NCI-H187 treated with DMSO at 0.1 percent for 48 hours (cell line): ENCODE measurements at regions not wholly inside any gene's neighbourhood (a gene's known extent, or its start where the extent isn't known, plus 50 kb on each side); places are given as distances from the start of the nearest gene placed in this dataset.

Experiments used
- DNase-seq: peaks from one replicate; lab custom pipeline; 2025; lab: John Stamatoyannopoulos, UW

GRCh38 chr15:95252404-95252803 is 1021.0 kb downstream of the MCTP2 start:
- DNase-seq = no peak

GRCh38 chr15:95254263-95254662 is 1022.9 kb downstream of the MCTP2 start:
- DNase-seq = no peak

DNA sequence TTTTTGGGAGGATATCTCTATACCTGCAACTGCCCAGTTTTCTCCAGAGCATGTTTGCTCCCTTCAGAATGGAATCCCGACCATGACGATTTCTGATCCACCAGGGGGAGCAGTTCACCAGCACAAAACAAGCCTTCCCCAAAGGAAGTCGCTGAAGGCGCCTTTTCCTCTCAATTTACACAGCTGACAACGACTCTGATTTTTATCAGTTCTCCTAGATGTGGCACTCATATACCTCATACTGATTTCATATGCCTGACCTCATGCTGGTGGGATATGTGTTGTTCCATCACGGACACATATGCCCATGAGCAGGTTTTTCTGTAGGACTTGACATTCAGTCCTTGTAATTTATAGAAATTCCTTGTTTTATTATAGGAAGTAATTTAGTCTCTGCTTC is 1028.2 kb downstream of the MCTP2 start:
- no peak for DNase-seq

DNA sequence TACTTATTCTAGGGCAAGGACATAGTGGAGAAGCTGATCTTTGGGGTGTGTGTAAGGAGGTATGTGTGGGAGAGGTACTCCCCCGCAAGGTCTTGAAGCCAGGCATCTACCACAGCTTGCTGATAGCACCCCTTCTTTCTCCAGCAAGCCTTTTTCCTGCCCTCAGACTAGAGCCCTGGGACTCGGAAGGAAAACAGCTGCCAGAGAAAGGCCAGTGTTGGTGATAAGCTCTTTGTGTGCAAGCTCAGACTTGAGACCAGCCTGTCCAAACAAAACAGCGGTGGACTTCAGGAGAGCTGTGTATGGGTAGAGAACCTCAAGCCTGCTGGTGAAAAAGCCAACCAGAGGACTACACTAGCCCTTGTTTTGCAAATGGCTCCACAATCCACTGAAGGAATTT is 1028.6 kb downstream of the MCTP2 start:
- no peak for DNase-seq

GRCh38 chr15:95260856-95261255 is 1029.5 kb downstream of the MCTP2 start:
- no peak for DNase-seq

GRCh38 chr15:95261546-95261945 is 1030.2 kb downstream of the MCTP2 start:
- DNase-seq = no peak

DNA sequence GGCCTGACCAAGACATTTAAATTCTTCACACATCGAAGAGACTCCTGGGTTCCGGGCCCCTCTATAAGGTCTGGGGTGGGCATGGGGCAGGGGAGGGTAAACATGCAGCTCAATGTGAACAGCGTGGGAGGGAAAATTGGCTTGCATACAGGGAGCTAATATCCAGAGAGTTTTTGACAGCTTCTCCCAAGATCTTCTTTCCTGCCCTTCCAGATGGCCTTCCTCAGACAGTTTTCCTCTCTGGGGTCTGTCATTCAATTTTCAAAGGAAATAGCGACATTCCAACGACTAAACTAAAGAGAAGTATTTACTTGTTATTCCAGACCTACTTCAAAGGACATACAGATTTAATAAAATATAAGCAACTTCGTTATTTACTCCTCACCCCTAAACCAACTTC is 1030.6 kb downstream of the MCTP2 start:
- no peak for DNase-seq

DNA sequence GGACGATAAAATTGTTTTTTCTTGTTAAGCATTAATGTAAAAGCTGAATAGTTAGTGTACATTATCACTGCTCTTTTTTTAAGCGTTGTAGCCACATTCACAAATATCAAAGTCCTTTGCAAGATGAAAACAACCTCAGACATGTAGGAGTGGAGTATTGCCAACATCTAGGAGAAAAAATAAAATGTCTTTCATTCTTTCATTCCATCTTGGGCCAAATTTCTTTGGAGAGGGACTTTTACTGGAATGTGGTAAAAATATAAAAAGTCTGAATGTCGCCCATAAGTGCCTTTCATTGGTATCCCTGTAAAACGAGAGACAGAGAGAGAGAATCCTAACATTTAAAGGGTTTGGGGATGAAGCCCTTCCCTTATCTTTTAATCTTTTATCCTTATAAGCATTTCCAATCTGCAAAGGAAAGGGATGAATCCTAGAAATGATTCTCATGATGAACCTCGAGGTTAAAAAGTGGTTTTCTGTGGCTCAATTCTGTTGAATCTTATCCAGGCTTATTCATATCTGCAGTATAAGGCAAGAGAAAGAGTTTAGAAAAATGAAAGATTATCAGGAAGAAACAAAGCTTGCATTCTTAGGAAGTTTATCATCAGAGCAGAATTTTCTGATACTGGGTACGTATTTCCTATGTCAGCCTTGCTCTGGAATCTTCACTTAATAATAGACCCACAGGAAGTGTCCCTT is 1031.7 kb downstream of the MCTP2 start:
- no peak for DNase-seq

DNA sequence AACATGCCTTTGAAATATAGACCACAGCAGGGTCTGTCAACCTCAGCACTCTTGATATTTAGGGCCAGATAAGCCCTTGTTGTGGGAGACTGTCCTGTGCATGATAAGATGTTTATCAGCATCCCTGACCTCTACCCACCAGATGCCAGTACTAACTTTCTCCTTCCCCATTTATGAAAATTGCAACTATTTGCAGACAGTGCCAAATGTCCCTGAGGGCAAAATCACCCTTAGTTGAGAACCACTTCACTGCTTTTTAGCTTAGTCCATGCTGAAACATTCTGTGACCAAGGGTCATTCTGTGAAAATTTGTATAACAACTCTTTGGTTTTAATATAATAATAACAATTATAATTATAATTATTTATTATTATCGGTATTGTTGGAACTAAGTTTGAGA is 1032.4 kb downstream of the MCTP2 start:
- no peak for DNase-seq

DNA sequence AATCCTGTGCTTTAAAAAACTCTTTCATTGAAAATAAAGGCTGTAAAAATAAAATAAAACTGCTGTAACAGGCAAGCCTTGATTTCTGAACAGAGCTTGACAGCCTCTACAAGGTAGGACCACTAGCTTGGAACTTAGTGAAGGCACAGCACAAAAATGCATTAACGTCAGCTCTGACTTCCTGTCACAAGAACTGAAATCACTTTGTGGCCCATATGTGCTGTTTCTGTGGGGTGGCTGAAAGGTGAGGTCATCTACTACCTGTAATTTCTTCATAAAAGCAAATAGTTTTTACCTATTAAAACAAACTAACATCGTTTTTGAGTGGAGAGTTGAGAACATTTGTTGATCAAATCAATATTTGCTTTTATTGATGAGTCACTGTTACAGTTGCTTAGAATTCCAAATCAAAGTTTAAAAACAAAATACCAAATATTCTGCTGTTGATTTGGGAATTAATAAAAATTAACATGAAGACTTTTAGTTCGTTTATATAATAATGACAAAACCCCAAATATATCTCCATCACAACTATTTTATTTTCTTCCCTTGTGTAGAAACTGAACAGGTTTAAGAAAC is 1034.1 kb downstream of the MCTP2 start:
- no peak for DNase-seq

- DNase-seq = no peak
Measured at GRCh38 chr15:95266451-95267061, 1035.2 kb downstream of the MCTP2 start.

DNA sequence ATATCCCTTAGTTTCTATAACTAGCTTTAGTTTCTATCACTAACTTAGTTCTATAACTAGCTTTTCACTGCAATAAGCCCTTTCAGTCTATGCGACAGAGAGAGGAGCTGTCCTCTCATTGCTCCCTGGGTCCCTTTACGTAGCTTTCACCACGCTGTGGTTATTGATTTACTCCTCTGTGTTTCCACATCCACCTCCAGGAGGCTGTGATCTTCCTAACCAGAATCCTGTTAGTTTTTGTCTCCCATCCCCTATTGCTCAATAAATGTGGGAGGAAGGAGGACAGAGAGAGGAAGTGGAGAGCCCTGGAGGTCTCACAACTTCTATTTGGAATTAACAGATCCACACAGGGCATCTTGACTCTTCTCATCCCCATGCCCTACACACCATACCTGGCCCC is 1036.1 kb downstream of the MCTP2 start:
- no peak for DNase-seq

DNA sequence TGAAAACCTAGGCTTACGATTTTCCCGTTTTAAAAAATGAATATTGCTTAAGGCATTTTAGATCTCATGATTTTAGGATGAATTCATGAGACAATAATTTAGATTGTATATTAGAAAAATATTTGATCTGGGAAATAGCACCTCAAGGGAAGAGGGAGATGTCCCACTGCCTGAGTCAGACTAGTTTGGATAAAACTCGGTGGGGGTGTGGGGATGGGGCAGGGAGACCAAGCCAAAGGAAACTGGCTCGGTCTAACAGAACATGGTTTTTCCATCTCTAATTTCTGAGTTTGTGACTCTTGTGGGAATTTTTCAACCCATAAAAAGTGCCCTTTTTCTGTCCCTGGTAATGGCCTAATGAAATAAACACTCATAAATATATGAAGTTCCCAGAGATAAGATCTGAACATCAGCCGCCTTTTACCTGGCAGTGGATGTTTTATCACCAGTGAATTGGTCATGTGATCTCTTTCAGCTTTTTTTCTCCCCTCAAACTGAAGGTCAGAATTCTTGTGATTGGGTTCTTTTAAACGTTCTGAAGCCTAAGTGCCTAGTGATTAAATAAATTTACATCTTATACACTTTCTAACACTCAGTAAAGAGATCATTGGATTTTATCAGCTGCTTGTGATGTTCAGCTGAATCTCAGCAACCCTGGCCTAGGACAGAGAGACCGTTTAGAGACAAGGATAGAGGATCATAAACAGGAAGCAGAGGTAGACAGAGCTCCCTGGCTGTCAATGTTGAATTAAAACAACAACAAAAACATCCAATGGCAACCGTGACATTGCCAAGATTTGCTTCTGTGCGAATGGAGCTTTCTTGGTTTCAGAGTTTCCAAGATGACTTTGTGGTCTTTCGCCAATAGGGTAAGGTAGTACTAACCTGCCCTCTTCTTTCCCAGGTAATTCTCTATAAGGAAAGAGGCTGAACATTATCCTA is 1038.2 kb downstream of the MCTP2 start:
- DNase-seq = no peak

DNA sequence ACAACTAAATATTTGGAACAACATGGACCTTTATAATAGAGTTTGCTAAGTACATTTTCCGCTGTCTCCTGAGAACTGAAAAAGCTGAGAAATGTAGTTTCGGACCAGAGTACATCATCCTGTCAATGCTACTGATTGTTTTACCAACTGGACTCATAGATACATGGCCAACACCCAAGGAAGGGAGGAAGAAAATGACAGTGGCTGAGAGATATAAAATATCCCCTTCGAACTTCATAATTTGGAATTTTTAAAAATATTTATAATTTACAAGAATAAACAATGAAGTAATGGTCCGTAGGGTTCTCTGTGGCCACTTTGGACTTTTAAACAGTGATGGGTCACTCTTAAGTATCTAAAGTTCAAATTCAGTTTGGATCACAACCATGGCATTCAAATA is 1042.7 kb downstream of the MCTP2 start:
- DNase-seq = no peak

DNA sequence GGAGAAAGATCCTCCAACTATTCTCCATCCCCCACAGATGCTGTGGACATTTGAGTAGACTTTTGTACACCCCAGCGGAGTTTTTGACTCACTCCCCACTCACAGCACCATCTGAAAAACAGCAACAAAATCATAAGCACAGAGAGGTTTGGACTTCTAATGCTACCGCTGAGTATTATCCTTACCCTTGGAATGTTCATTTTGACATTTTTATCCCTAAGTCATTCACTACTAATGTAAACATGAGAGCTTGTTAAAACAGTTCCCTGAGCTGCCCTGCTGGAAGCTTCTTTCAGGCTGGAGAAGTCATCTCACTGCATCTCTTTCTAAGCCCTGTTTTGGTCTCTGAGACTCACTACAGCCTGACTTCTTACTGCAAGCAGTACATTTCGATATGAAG is 1045.9 kb downstream of the MCTP2 start:
- no peak for DNase-seq

DNA sequence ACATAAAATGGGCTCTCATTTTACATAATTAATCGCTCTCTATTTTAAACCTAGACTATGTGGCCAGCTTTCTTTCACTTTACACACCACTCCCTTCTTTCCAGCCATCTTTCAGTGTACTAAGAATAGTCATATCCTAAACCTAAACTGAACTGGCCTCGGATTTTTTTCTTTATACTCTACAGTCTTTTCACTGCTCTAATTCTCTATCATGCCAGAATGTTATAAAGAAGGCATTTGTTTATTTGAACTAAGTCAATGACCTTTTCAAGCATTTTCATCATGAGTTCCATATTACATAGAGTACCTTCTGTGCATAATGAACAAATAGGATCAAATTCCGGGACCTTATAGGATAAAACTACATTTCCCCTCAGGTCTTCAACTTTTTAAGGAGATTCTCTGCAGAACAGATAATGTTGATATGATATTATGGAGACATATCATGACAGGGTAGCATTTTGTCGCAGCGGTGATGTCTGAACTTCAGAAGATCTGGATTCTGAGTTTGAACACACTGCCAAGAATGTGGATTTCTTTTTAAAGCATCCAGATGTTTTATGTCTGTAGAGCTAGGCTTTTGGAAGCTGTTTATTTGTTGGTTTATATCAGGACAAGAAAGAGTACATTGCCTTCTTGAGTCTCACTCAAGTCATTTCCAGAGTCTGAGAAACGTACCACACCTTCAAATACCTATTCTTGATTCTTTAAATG is 1047.3 kb downstream of the MCTP2 start:
- no peak for DNase-seq

GRCh38 chr15:95279277-95280019 is 1048.1 kb downstream of the MCTP2 start:
- no peak for DNase-seq

DNA sequence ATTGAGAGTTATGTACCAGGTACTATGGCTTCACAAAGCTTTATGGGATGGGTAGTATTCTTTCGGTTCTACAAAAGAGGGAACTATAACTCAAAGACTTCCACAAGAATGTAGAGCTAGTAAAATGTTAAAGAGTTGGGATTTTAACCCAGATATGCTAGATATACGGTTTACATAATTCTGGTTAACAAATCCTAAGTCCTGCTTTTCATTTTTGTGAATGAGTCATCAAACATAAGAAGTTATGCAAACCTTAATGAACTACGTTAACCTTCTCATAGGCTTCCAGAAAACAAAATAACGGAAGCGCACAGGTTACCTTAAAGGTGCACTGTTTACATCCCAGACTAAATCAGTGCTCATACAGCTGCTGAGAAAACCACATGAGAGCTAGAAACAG is 1049.3 kb downstream of the MCTP2 start:
- no peak for DNase-seq

GRCh38 chr15:95281470-95281869 is 1049.0 kb upstream of the NR2F2 start:
- DNase-seq = no peak

DNA sequence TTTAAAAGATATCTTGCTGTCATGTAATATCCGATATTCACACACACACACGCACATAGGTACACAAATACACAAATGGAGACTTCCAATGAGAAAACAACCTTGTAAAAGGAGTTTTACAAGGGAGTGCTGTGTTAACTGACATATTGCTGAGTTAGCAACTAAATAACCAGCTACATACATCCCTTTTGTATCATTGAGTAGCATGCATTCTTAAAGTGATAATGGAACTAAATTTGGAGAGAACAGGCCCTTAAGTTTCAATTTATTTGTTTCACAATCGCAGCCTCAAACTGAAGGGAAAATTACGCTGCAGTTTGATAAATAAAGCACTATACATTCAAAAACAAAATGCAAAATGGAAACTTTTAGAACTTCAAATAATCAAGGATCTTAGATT is 1046.0 kb upstream of the NR2F2 start:
- no peak for DNase-seq

DNA sequence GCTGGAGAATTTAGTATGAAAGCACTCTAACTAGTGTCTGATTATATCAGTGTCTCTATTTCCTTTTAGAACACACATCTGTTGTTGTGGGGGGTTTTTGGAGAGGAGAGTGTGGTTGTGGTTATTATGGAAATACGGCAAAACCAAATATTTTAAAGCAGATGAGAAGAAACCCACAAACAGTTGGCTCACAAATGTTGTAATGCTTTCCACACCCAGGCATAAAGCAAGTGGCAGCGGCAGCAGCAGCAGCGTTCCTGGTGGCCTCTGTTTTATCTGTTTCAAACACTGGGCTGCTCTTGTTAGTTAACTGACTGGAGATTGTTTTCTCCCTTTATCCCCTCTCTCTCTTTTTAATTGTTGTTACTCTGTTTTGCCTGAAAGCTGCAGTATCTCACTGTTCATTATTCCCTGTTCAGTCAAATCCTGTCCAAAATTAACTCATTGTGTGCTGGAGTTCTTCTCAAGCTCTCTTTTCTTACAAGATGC is 1045.5 kb upstream of the NR2F2 start:
- DNase-seq = no peak
